K562 (cell line): ENCODE measurements at regions not wholly inside any gene's neighbourhood (a gene's known extent, or its start where the extent isn't known, plus 50 kb on each side); places are given as distances from the start of the nearest gene placed in this dataset.

ENCODE experiments used
- ARID3A ChIP-seq: IDR thresholded peaks from 2 replicates; pipeline ENCODE4 v1.6.1; 2012; ENCODE audit warnings: low read depth, low read length, improper control_type of control experiment, borderline replicate concordance
- CBFB ChIP-seq: sonication (generic); formaldehyde crosslinking; IDR thresholded peaks from 2 replicates; pipeline ENCODE4 v1.4.0; 2020; ENCODE audit warnings: mild to moderate bottlenecking, missing genetic modification reagents
- CBX1 ChIP-seq: sonication (generic); IDR thresholded peaks from 2 replicates; pipeline ENCODE4 v1.6.1; 2016; ENCODE audit warnings: antibody characterized with exemption, low read depth, mild to moderate bottlenecking
- CBX8 ChIP-seq: fragments of 200-600 bp; sonication (generic); IDR thresholded peaks from 2 replicates; pipeline ENCODE4 v1.6.1; 2012; ENCODE audit warnings: borderline replicate concordance, mixed run types, low read depth, mild to moderate bottlenecking, moderate library complexity, mixed read lengths, low read length, control low read depth, inconsistent platforms; ENCODE audit not compliant: poor library complexity, severe bottlenecking; ENCODE audit errors: extremely low read depth
- FOXM1 ChIP-seq, 2 experiments: fragments of 450-650 bp in 1 of 2; sonication (generic) in 1 of 2; formaldehyde crosslinking in 1 of 2; IDR thresholded peaks; 2 replicates each; pipeline versions ENCODE4 v1.6.1 to v1.9.0; 2017 to 2022; ENCODE audit warnings: low read depth in 2 of 2, mild to moderate bottlenecking in 2 of 2, missing genetic modification reagents in 1 of 2, moderate library complexity in 1 of 2
- GATAD2A ChIP-seq: fragments of 450-650 bp; IDR thresholded peaks from 2 replicates; pipeline ENCODE4 v1.6.1; 2017
- IFI16 ChIP-seq: fragments of 250-450 bp; sonication (Bioruptor Pico); IDR thresholded peaks from 2 replicates; pipeline ENCODE4 v2.1.2; 2022; ENCODE audit warnings: mild to moderate bottlenecking, inconsistent platforms
- KLF1 ChIP-seq: fragments of 450-650 bp; IDR thresholded peaks from 2 replicates; pipeline ENCODE4 v1.6.1; 2016; ENCODE audit warnings: missing genetic modification characterization, missing compliant biosample characterization
- MNT ChIP-seq, 2 experiments: fragments of 450-650 bp; conservative IDR thresholded peaks; 2 replicates each; pipeline ENCODE4 v1.6.1; 2017; ENCODE audit warnings: mild to moderate bottlenecking in 2 of 2, moderate library complexity in 2 of 2
- RAD21 ChIP-seq, 2 experiments: fragments of 250-450 bp in 1 of 2; fragments of 450-650 bp in 1 of 2; sonication (Bioruptor Pico) in 1 of 2; formaldehyde crosslinking in 1 of 2; IDR thresholded peaks in 1 of 2; conservative IDR thresholded peaks in 1 of 2; 2 replicates each; pipeline versions ENCODE4 v1.4.0 to v1.8.0; 2020 to 2022; ENCODE audit warnings: mild to moderate bottlenecking in 2 of 2, moderate library complexity in 1 of 2
- SNIP1 ChIP-seq: fragments of 450-650 bp; IDR thresholded peaks from 2 replicates; pipeline ENCODE4 v1.7.1; 2017; ENCODE audit warnings: low read depth, mild to moderate bottlenecking
- SP1 ChIP-seq: sonication (generic); formaldehyde crosslinking; IDR thresholded peaks from 2 replicates; pipeline ENCODE4 v1.8.1; 2022; ENCODE audit warnings: mild to moderate bottlenecking, missing genetic modification reagents
- SRSF7 ChIP-seq: fragments of 200-400 bp; formaldehyde crosslinking; optimal IDR thresholded peaks from 2 replicates; pipeline ENCODE3; 2017; ENCODE audit warnings: mild to moderate bottlenecking, low read depth, low read length
- TAF1 ChIP-seq: IDR thresholded peaks from 2 replicates; pipeline ENCODE4 v1.6.1; 2011; ENCODE audit warnings: mild to moderate bottlenecking, low read length, moderate library complexity; ENCODE audit not compliant: insufficient read depth, control insufficient read depth, severe bottlenecking; ENCODE audit errors: extremely low read depth
- ZNF318 ChIP-seq, 2 experiments: fragments of 450-650 bp; IDR thresholded peaks; 2 replicates each; pipeline ENCODE4 v1.6.1; 2016; ENCODE audit warnings: mild to moderate bottlenecking in 2 of 2, borderline replicate concordance in 1 of 2, low read depth in 1 of 2, moderate library complexity in 1 of 2

DNA sequence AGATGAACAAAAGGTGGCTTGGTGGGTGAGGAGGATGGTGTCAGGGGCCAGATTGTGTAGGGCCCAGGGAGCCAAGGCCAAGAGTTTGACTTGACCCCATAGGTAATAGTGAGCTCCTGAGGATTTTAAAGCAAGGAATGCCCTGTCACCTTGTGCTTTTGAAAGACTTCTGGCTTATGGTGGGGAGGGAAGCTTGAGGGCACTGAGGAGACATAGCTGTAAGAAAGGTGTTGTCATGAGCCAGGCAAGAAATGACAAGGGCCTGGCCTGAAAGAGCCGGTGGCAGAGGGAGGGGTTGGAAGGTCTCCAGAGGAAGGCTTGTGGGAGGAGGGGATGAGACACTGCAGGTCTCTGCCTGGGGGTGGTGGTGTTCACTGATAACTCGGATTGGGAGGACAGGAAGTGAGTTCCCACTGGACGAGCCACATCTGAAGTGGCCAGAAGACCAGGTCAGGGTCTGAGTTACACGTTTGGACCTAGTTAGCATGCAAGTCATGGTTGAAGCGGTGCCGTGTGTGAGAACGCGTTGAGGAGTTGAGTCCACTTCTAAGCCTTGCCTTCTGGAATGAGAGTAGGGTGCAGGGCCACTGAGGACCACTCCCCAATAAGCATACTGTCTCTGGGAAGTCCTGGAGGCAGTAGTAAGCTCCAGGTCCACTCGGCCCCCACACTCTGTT is 64.3 kb downstream of the TET3 start (continued):
- TF ChIP-seq FOXM1 (IDR thresholded peaks at IDR 0.05; ENCODE audit: low read depth) (peak; percentile 54; the same call in 1 of the 2 replicates), FOXM1 (CRISPR knock-in tag; IDR thresholded peaks at IDR 0.05; ENCODE audit: low read depth) (no peak), SRSF7 (no peak), GATAD2A (peak; percentile 86; the same call in 1 of the 2 replicates), CBX8 (no peak), KLF1 (tag) (no peak), CBX1 (no peak), ZNF318 (IDR thresholded peaks at IDR 0.05; ENCODE audit: borderline replicate concordance in 1 of 2, low read depth in 1 of 2) (no peak), CBFB (CRISPR knock-in tag) (no peak), RAD21 (CRISPR knock-in tag; conservative IDR thresholded peaks at IDR 0.05 in 1 of 2, IDR thresholded peaks at IDR 0.05 in 1 of 2) (peak; percentile 38 to 66), SNIP1 (no peak), SP1 (CRISPR knock-in tag) (no peak), ARID3A (no peak), IFI16 (CRISPR knock-in tag) (no peak), TAF1 (peak; percentile 54), MNT (conservative IDR thresholded peaks at IDR 0.05) (peak in 1 of 2 experiments; percentile 75; a peak in 2 of 4 replicates)
